ENCODE measurements at regions not wholly inside any gene's neighbourhood (a gene's known extent, or its start where the extent isn't known, plus 50 kb on each side); places are given as distances from the start of the nearest gene placed in this dataset.
"Not testable (repeated sequence)": the region's sequence is repeated elsewhere in the genome, so short reads cannot be mapped to it uniquely, and the experiment has no call there.

GRCh38 chr9:88835038-88835466 is 156.2 kb upstream of the S1PR3 start:
- H3K36me3 ChIP-seq, result no peaks in the 10 kb centered on the region
- no peaks in the 10 kb centered on the region for H3K9me3 ChIP-seq
- H3K27me3 ChIP-seq, result no peaks in the 10 kb centered on the region
- DNase-seq (ENCODE audit: low spot score in 2 of 2), result no peak
- intact Hi-C loops (cut with DNase I), result no loop called here
- no peak for TF ChIP-seq CTCF (IDR thresholded peaks at IDR 0.05)
- no peak overlapping the region for H3K4me3 ChIP-seq
- H3K4me1 ChIP-seq, result no peaks in the 10 kb centered on the region
- no peak overlapping the region for H3K27ac ChIP-seq

- H3K4me3 ChIP-seq, result no peak overlapping the region
- no peak for TF ChIP-seq CTCF (IDR thresholded peaks at IDR 0.05)
- no peaks in the 10 kb centered on the region for H3K36me3 ChIP-seq
- no peaks in the 10 kb centered on the region for H3K27me3 ChIP-seq
- no peak for DNase-seq (ENCODE audit: low spot score in 2 of 2)
- no peaks in the 10 kb centered on the region for H3K4me1 ChIP-seq
- H3K9me3 ChIP-seq, result no peaks in the 10 kb centered on the region
- intact Hi-C loops (cut with DNase I), result no loop called here
- H3K27ac ChIP-seq, result no peak overlapping the region
Observed at GRCh38 chr9:88835772-88836171, 155.5 kb upstream of the S1PR3 start.

GRCh38 chr9:88837731-88838130 is 153.5 kb upstream of the S1PR3 start:
- H3K27ac ChIP-seq, result no peak overlapping the region
- no peaks in the 10 kb centered on the region for H3K27me3 ChIP-seq
- no peak overlapping the region for H3K4me3 ChIP-seq
- H3K36me3 ChIP-seq, result no peaks in the 10 kb centered on the region
- H3K4me1 ChIP-seq, result no peaks in the 10 kb centered on the region
- no peak for TF ChIP-seq CTCF (IDR thresholded peaks at IDR 0.05)
- intact Hi-C loops (cut with DNase I), result no loop called here
- DNase-seq (ENCODE audit: low spot score in 2 of 2), result no peak
- H3K9me3 ChIP-seq, result no peaks in the 10 kb centered on the region

- intact Hi-C loops (cut with DNase I), result not testable (repeated sequence)
Observed at GRCh38 chr9:88849878-88850277, 141.4 kb upstream of the S1PR3 start.

GRCh38 chr9:88852794-88853193 is 138.5 kb upstream of the S1PR3 start:
- Histone ChIP-seq H3K27ac (no peak overlapping the region), H3K27me3 (no peaks in the 10 kb centered on the region), H3K4me1 (no peaks in the 10 kb centered on the region), H3K9me3 (peaks cover 0 to 21% of the 10 kb centered on the region in 2 donors), H3K36me3 (no peaks in the 10 kb centered on the region), H3K4me3 (no peak overlapping the region)
- no peak for TF ChIP-seq CTCF (IDR thresholded peaks at IDR 0.05)
- no peak for DNase-seq (ENCODE audit: low spot score in 2 of 2)
- intact Hi-C loops (cut with DNase I), result no loop called here

More at GRCh38 chr9:88849878-88850277, 141.4 kb upstream of the S1PR3 start:
- not testable (repeated sequence) for H3K27me3 ChIP-seq; H3K27ac ChIP-seq; H3K36me3 ChIP-seq; H3K4me1 ChIP-seq; H3K4me3 ChIP-seq; DNase-seq (ENCODE audit: low spot score in 2 of 2)
- H3K9me3 ChIP-seq, result peaks cover 0 to 16% of the 10 kb centered on the region in 2 donors

- TF ChIP-seq CTCF (IDR thresholded peaks at IDR 0.05), result no peak
- intact Hi-C loops (cut with DNase I), result no loop called here
- Histone ChIP-seq H3K4me1 (no peaks in the 10 kb centered on the region), H3K4me3 (no peak overlapping the region), H3K27me3 (no peaks in the 10 kb centered on the region), H3K36me3 (no peaks in the 10 kb centered on the region), H3K9me3 (peaks cover 0 to 4% of the 10 kb centered on the region in 2 donors), H3K27ac (no peak overlapping the region)
- no peak for DNase-seq (ENCODE audit: low spot score in 2 of 2)
Observed at GRCh38 chr9:88870627-88871026, 120.6 kb upstream of the S1PR3 start.
